ENCODE measurements at regions not wholly inside any gene's neighbourhood (a gene's known extent, or its start where the extent isn't known, plus 50 kb on each side); places are given as distances from the start of the nearest gene placed in this dataset.

GRCh38 chr11:109222761-109223160 is 199.2 kb upstream of the C11orf87 start:
- no peaks in the 10 kb centered on the region for H3K27me3 Mint-ChIP-seq (ENCODE audit: low read depth)
- H3K4me1 Mint-ChIP-seq (ENCODE audit: low read depth): no peaks in the 10 kb centered on the region
- DNase-seq: no peak
- no peaks in the 10 kb centered on the region for H3K36me3 Mint-ChIP-seq (ENCODE audit: low read depth)
- H3K4me3 Mint-ChIP-seq: no peak overlapping the region
- H3K9me3 Mint-ChIP-seq: peaks cover 6% of the 10 kb centered on the region
- no peak overlapping the region for H3K27ac Mint-ChIP-seq
- intact Hi-C loops (cut with micrococcal nuclease): no loop called here
- CTCF ChIA-PET: no interaction called here

- Mint-ChIP-seq H3K27ac (no peak overlapping the region), H3K4me3 (no peak overlapping the region), H3K9me3 (peaks cover 3% of the 10 kb centered on the region), H3K36me3 (ENCODE audit: low read depth) (no peaks in the 10 kb centered on the region), H3K27me3 (ENCODE audit: low read depth) (no peaks in the 10 kb centered on the region), H3K4me1 (ENCODE audit: low read depth) (no peaks in the 10 kb centered on the region)
- intact Hi-C loops (cut with micrococcal nuclease): no loop called here
- DNase-seq: no peak
- CTCF ChIA-PET: no interaction called here
Measured at GRCh38 chr11:109223451-109223850, 198.5 kb upstream of the C11orf87 start.

GRCh38 chr11:109229682-109230081 is 192.3 kb upstream of the C11orf87 start:
- Mint-ChIP-seq H3K36me3 (ENCODE audit: low read depth) (no peaks in the 10 kb centered on the region), H3K4me1 (ENCODE audit: low read depth) (no peaks in the 10 kb centered on the region), H3K27ac (no peak overlapping the region), H3K4me3 (no peak overlapping the region), H3K27me3 (ENCODE audit: low read depth) (no peaks in the 10 kb centered on the region), H3K9me3 (no peaks in the 10 kb centered on the region)
- intact Hi-C loops (cut with micrococcal nuclease): no loop called here
- CTCF ChIA-PET: no interaction called here
- no peak for DNase-seq

- intact Hi-C loops (cut with micrococcal nuclease): no loop called here
- CTCF ChIA-PET: no interaction called here
Measured at GRCh38 chr11:109236188-109236587, 185.8 kb upstream of the C11orf87 start.

GRCh38 chr11:109236696-109237095 is 185.3 kb upstream of the C11orf87 start:
- Mint-ChIP-seq H3K27me3 (ENCODE audit: low read depth) (no peaks in the 10 kb centered on the region), H3K4me1 (ENCODE audit: low read depth) (no peaks in the 10 kb centered on the region), H3K9me3 (no peaks in the 10 kb centered on the region), H3K4me3 (no peak overlapping the region), H3K27ac (no peak overlapping the region), H3K36me3 (ENCODE audit: low read depth) (no peaks in the 10 kb centered on the region)
- intact Hi-C loops (cut with micrococcal nuclease): no loop called here
- CTCF ChIA-PET: no interaction called here
- no peak for DNase-seq

More at GRCh38 chr11:109236188-109236587, 185.8 kb upstream of the C11orf87 start:
- no peaks in the 10 kb centered on the region for H3K36me3 Mint-ChIP-seq (ENCODE audit: low read depth)
- DNase-seq: no peak
- H3K27me3 Mint-ChIP-seq (ENCODE audit: low read depth): no peaks in the 10 kb centered on the region
- H3K27ac Mint-ChIP-seq: no peak overlapping the region
- H3K4me3 Mint-ChIP-seq: no peak overlapping the region
- H3K4me1 Mint-ChIP-seq (ENCODE audit: low read depth): no peaks in the 10 kb centered on the region
- no peaks in the 10 kb centered on the region for H3K9me3 Mint-ChIP-seq

GRCh38 chr11:109237636-109238035 is 184.4 kb upstream of the C11orf87 start:
- H3K27ac Mint-ChIP-seq: no peak overlapping the region
- H3K36me3 Mint-ChIP-seq (ENCODE audit: low read depth): no peaks in the 10 kb centered on the region
- H3K27me3 Mint-ChIP-seq (ENCODE audit: low read depth): no peaks in the 10 kb centered on the region
- H3K9me3 Mint-ChIP-seq: no peaks in the 10 kb centered on the region
- CTCF ChIA-PET: no interaction called here
- no peaks in the 10 kb centered on the region for H3K4me1 Mint-ChIP-seq (ENCODE audit: low read depth)
- H3K4me3 Mint-ChIP-seq: no peak overlapping the region
- intact Hi-C loops (cut with micrococcal nuclease): no loop called here
- DNase-seq: no peak

- H3K27me3 Mint-ChIP-seq (ENCODE audit: low read depth): no peaks in the 10 kb centered on the region
- no peak overlapping the region for H3K4me3 Mint-ChIP-seq
- no peak for DNase-seq
- H3K27ac Mint-ChIP-seq: no peak overlapping the region
- no peaks in the 10 kb centered on the region for H3K36me3 Mint-ChIP-seq (ENCODE audit: low read depth)
- intact Hi-C loops (cut with micrococcal nuclease): no loop called here
- CTCF ChIA-PET: no interaction called here
- H3K4me1 Mint-ChIP-seq (ENCODE audit: low read depth): no peaks in the 10 kb centered on the region
- H3K9me3 Mint-ChIP-seq: no peaks in the 10 kb centered on the region
Measured at GRCh38 chr11:109241988-109242536, 179.9 kb upstream of the C11orf87 start.

- Mint-ChIP-seq H3K36me3 (ENCODE audit: low read depth) (no peaks in the 10 kb centered on the region), H3K4me3 (no peak overlapping the region), H3K4me1 (ENCODE audit: low read depth) (no peaks in the 10 kb centered on the region), H3K9me3 (peaks cover 2% of the 10 kb centered on the region), H3K27ac (no peak overlapping the region), H3K27me3 (ENCODE audit: low read depth) (no peaks in the 10 kb centered on the region)
- CTCF ChIA-PET: no interaction called here
- DNase-seq: no peak
- intact Hi-C loops (cut with micrococcal nuclease): no loop called here
Measured at GRCh38 chr11:109247071-109247470, 174.9 kb upstream of the C11orf87 start.

GRCh38 chr11:109249597-109249996 is 172.4 kb upstream of the C11orf87 start:
- H3K4me3 Mint-ChIP-seq: no peak overlapping the region
- intact Hi-C loops (cut with micrococcal nuclease): no loop called here
- DNase-seq: no peak
- no peaks in the 10 kb centered on the region for H3K27me3 Mint-ChIP-seq (ENCODE audit: low read depth)
- H3K27ac Mint-ChIP-seq: no peak overlapping the region
- H3K36me3 Mint-ChIP-seq (ENCODE audit: low read depth): no peaks in the 10 kb centered on the region
- H3K9me3 Mint-ChIP-seq: peaks cover 6% of the 10 kb centered on the region
- CTCF ChIA-PET: no interaction called here
- H3K4me1 Mint-ChIP-seq (ENCODE audit: low read depth): no peaks in the 10 kb centered on the region

- CTCF ChIA-PET: no interaction called here
- intact Hi-C loops (cut with micrococcal nuclease): no loop called here
- Mint-ChIP-seq H3K4me3 (no peak overlapping the region), H3K27ac (no peak overlapping the region), H3K27me3 (ENCODE audit: low read depth) (no peaks in the 10 kb centered on the region), H3K36me3 (ENCODE audit: low read depth) (no peaks in the 10 kb centered on the region), H3K9me3 (peaks cover 6% of the 10 kb centered on the region), H3K4me1 (ENCODE audit: low read depth) (no peaks in the 10 kb centered on the region)
- DNase-seq: no peak
Measured at GRCh38 chr11:109251230-109251629, 170.8 kb upstream of the C11orf87 start.

- DNase-seq: no peak
- Mint-ChIP-seq H3K27ac (no peak overlapping the region), H3K9me3 (peaks cover 19% of the 10 kb centered on the region), H3K4me3 (no peak overlapping the region), H3K4me1 (ENCODE audit: low read depth) (no peaks in the 10 kb centered on the region), H3K36me3 (ENCODE audit: low read depth) (no peaks in the 10 kb centered on the region), H3K27me3 (ENCODE audit: low read depth) (no peaks in the 10 kb centered on the region)
- intact Hi-C loops (cut with micrococcal nuclease): no loop called here
- CTCF ChIA-PET: no interaction called here
Measured at GRCh38 chr11:109264128-109264527, 157.9 kb upstream of the C11orf87 start.

- Mint-ChIP-seq H3K4me1 (ENCODE audit: low read depth) (no peaks in the 10 kb centered on the region), H3K27me3 (ENCODE audit: low read depth) (no peaks in the 10 kb centered on the region), H3K9me3 (peaks cover 19% of the 10 kb centered on the region)
Measured at GRCh38 chr11:109267293-109268095, 154.5 kb upstream of the C11orf87 start.

GRCh38 chr11:109275931-109276330 is 146.1 kb upstream of the C11orf87 start:
- Mint-ChIP-seq H3K36me3 (ENCODE audit: low read depth) (peaks cover 2% of the 10 kb centered on the region), H3K9me3 (peaks cover 12% of the 10 kb centered on the region), H3K27ac (no peak overlapping the region), H3K27me3 (ENCODE audit: low read depth) (peaks cover 3% of the 10 kb centered on the region), H3K4me3 (no peak overlapping the region), H3K4me1 (ENCODE audit: low read depth) (no peaks in the 10 kb centered on the region)
- CTCF ChIA-PET: no interaction called here
- intact Hi-C loops (cut with micrococcal nuclease): no loop called here
- DNase-seq: no peak

More at GRCh38 chr11:109267293-109268095, 154.5 kb upstream of the C11orf87 start:
- intact Hi-C loops (cut with micrococcal nuclease): no loop called here
- Mint-ChIP-seq H3K4me3 (no peak overlapping the region), H3K27ac (no peak overlapping the region), H3K36me3 (ENCODE audit: low read depth) (no peaks in the 10 kb centered on the region)
- DNase-seq: no peak
- CTCF ChIA-PET: no interaction called here
